ENCODE measurements at regions not wholly inside any gene's neighbourhood (a gene's known extent, or its start where the extent isn't known, plus 50 kb on each side); places are given as distances from the start of the nearest gene placed in this dataset.
"Not testable (repeated sequence)": the region's sequence is repeated elsewhere in the genome, so short reads cannot be mapped to it uniquely, and the experiment has no call there.

DNA sequence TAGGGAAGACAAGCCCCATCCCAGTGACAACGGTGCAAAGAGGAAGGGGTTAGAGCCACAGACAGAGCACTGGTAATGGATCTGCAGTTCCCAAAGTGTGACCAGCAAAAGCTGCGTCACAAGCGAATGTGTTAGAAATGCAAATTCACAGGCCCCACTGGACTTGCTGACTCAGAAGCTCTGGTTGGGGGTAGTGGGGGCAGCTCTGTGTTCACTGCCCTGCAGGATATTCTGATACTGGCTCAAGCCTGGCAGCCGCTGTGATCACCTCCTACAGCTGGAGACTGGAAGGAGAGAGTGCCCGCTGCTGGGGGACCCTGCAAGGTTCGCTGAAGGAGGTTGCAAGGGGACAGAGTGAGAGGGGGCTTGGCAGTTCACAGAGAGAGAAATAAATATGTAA, 179.7 kb upstream of the CDH4 start:
- FAIRE-seq = no peak

DNA sequence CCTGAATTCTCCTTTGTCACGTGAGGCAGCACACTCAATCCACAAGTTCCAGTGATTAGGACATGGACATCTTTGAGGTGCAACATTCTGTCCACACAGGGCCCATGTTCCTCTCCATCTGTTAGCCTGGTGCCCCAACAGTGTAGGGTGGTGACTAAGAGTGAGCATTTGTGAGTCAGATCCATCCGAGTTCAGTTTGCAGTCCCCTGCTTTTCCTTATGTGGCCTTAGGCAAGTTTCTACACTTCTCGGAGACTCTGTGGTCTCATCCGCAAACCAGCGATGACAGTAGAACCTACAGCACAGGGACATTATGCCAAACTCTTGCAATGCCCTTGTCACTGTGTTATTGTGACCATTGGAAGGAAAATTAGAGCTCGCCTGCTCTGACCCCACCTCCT, 178.7 kb upstream of the CDH4 start:
- FAIRE-seq = no peak

DNA sequence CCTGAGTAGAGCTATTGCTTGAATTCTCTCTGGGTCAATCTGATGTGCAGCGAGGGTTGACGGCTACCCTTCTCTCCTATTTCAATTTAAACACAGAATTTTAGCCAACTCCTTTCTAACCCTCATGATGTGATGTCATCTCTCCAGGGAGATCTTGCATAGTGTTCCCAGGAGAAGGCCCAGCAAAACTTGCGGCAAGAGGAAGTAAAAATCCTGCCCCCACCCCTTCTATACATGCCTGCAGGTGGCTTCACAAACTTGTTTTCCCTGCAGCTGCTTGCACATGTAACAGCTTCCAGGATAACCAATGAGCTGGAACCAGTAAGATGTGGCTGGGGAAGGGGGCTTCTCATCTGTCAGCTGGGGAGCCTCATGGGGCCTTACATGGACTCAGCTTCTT, 169.3 kb upstream of the CDH4 start:
- no peak for FAIRE-seq

DNA sequence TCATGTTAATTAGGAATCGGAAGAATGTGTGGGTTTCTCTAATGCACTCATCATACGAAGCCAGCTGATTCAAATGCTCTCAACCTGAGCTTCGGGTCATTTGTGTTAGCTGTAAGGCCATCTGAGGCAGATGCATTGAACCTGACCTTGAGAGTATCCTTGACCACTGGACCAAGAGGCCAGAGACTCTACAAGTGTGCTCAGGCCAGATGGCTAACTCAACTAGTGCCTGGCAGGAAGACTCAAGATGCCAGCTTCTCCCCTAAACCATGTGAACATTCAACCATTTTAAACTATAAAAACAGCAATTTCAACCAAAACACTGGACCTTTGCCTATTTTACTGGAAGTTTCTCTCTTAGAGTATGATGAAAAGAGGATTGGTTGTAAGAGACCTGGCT, 168.6 kb upstream of the CDH4 start:
- no peak for FAIRE-seq

DNA sequence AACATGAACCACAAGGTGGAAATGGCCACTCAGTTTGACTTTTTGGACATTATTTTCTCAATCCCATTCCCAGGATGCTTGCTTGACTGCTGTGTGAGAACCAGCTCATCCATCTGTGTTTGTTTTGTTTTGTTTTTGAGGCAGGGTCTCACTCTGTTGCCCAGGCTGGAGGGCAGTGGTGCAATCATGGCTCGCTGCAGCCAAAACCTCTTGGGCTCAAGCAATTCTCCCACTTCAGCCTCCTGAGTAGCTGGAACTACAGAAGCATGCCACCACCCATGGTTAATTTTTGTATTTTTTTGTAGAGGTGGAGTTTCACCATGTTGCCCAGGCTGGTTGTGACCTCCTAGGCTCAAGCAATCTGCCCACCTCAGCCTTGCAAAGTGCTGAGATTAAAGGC, 166.0 kb upstream of the CDH4 start:
- FAIRE-seq = no peak

DNA sequence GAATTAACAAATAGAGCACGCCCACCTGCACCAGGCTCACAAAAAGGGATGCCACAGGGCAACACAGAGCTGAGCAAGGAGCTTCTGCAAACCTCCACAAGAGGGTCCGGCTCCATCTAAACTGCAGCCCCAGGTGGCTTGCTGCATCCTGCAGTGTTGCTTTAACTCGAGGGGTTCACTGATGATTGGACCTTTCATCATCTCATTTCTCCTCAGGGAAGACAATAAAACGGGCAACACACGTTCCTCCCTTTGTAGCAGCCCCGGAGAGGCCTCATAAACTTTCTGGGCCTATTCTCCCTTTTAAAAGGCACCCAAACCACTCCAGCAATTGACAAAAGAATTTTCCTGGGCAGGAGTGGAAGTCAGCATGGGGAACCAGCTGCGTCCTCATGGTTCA, 161.5 kb upstream of the CDH4 start:
- no peak for FAIRE-seq

DNA sequence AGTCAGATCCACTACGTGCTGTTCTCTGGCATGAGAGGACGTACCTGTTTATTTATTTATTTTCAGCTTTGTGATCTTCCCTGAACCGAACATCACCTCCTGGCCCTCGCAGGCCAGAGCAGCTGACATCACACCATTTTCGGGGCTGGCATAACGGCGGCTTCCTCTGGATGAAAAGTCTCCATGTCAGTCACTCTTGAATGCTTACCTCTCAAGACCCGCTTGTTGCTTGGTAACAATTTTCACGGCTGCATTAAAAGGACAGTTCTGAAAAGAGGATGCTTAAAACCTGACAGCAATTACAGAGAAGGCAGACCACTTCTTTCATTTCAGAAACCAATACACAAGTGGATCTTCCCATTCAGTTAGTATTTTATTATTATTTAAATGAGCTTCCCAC, 159.8 kb upstream of the CDH4 start:
- FAIRE-seq = no peak

DNA sequence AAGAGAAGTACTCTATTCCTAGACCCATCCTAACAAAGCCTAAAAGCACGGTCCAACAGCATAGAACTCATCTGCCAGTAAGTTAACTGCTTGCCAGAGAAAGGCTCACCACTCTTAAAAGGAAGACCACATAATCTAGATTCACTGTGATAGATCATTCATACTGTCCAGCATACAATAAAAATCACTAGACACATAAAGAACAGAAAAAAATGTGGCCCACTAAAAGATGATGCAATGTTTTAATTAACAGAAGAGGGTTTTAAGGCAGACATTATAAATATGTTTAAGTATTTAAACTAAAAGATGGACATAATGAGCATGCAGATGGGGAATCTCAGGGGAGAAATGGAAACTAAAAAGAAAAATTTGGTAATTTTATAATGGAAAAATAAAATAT, 157.5 kb upstream of the CDH4 start:
- no peak for FAIRE-seq

DNA sequence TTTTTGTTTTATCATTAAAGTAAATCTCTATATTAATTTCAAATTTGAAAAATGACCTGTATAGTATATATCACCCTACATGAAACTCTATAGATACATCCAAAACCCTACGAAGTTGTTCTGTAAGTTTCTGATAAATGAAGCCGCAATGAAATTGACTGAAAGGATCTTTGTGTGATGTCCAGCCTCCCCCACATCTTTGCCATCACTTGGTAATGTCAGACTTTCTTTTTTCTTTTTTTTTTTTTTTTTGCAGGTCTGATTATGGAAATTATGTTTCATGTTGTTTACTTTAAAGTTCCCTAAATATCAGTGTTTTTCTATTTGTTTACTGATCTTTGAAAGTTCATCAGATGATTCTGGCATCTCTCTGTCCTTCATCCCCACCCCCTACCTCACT, 155.6 kb upstream of the CDH4 start:
- no peak for FAIRE-seq

DNA sequence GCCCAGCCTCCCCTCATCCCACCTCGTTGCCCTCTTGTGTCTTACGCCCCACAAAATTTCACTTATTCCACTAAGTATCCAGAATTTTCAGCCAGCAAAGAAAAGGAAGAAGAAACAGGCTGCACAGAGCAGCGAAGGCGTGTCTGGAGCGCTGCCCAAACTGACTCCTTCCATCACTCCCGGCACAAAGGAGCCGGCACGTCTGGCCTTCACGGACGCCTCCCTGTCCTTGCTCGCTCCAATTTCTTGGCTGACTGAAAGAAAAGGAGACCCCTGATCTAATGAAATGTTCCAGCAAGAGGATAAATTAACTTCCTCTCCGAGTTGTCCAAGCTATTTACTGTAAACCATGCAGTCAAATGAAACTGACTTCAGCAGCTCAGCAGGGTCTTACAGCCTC, 152.3 kb upstream of the CDH4 start:
- FAIRE-seq = no peak

DNA sequence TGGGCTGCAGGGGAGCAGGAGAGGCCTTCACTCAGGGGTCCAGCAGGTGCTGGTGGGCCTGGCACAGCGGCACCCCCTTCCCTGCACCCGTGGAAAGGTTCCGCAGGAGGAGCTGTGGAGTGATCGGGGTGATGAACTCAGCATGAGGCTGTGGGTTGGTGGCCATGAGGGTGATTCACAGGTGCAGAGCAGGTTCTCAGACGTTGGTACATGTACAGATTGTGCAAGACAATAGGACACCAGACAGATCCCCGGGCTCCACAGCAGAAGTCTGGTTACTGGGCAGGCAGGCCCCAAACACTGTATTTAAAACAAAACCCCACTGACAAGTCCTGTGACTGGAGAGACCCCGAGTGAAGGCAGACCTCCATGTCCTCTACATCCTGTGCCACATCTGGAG, 151.6 kb upstream of the CDH4 start:
- FAIRE-seq = no peak

DNA sequence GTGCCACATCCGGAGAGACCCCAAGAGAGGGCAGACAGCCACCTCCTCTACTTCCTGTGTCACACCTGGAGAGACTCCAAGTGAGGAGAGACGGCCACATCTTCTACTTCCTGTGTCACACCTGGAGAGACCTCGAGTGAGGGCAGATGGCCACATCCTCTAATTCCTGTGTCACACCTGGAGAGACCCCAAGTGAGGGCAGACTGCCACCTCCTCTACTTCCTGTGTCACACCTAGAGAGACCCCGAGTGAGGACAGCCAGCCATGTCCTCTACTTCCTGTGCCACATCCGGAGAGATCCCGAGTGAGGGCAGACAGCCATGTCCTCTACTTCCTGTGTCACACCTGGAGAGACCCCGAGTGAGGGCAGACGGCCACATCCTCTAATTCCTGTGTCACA, 150.7 kb upstream of the CDH4 start:
- not testable (repeated sequence) for FAIRE-seq

DNA sequence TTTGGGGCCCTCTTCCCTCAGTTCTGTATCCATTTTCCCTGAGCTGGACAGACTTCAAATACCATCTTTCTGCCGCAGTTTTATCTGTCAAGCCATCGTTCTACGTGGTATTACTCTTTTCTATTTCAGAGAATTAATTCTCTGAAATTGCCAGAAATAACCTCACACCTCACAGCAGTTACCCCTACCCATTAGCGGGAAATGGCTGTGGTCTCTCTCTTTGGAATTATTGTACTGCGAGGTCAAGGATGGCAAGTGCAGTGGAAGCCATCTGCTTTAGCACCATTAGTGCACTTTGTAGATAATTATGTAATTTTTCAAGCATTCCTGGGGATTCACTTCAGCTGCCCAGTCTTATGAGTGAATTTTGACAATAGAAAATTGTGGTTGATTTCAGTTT, 147.8 kb upstream of the CDH4 start:
- FAIRE-seq = no peak

DNA sequence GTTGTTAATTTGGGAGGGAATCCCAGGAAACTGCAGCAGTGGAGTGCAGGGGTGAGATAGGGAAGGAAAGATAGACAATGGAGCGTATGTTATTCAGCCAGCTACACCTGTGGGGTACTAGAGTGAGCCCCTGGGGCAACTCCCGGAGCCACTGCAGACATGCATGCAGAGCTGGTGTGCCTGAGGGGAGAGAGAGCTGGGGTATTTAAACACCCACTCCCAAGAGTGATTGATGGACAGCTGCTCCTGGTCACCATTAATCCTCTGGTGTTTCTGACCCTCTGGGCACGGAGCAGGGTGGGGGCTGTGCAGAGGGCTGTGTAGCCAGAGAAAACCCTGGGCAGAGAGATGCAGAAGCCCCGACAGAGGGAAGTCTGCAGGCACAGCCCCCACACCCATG, 146.7 kb upstream of the CDH4 start:
- FAIRE-seq = no peak

DNA sequence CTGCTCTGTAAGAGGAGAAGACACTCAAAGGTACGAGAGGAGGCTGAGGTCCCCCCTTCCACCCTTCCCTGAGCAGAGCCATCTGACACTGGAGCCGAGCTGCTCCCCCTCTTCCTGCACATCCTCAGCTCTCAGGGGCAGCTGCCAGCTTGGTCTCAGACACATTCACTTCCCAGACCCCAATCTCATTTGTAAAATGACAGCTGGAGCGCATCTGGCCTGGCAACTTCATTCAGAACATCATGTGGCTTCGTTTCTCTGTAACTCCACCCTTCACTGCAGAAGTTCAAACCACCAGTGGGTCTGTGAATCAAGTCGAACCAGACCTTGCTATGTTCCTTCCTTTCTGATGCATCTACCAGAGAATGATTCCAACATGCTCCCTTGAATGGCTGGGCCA, 145.6 kb upstream of the CDH4 start:
- FAIRE-seq = no peak

DNA sequence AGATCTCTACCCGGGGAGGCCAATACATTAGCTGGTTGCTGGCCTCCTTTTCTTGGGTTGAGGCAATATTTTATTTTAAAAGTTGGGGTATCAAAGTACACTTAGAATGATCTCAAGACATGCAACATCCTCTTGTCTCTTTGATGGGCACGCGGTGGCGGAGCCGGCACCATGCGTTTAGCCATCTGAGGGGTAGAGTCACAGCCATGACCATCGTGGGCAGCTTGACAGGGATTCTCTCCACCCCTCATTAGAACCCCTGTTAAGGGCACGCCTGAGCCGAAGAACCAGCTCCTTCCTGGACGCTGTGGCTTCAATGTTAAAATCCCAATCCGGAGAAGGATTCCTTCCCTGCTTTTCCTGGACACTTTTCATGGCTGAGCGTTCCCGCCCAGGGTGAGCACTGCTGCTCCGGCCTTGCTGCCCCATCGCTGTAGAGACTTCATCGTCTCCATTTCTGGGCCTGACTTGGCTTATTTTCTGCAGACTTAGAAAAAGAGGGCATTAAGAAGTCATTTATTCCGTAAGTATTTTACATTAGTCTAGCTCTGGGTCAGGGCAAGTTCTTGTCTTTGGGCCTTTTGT, 142.7 kb upstream of the CDH4 start:
- FAIRE-seq = no peak

DNA sequence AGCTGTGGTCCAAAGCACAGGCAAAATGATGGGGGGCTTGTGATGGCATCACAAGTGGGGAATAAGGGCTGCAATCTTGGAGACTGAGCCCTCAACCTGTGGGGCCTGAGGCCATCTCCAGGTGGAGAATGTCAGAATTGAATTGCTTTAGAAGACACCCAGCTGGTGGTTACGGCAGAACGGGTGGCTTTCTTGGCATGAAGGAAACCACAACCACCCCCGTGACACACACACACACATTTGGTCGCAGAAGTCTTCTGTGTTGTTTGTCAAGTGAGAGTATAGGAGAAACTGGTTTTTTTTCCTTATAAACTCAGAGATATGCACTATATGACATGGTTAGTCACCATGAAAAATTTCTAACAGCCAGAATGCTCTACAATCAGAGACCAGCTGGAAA, 139.5 kb upstream of the CDH4 start:
- FAIRE-seq = no peak

DNA sequence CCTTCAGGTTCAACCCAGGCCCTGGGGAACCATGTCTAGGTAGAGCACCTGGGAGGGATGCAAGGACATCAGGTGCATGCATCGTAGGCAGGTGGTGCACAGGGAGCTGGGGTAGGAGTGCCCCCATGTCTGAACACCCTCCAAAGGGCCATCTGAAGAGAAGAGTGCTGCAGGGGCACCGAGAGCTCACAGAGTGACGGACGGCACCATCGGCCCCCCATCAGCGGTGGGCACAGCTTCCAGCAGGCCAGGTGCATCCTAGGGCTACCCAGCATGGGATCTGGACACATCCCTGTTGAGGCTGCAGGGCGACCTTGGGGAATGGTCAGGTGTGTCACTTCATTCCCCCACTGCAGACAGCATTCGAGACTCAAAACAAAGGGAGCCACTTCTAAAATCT, 138.3 kb upstream of the CDH4 start:
- FAIRE-seq = no peak

DNA sequence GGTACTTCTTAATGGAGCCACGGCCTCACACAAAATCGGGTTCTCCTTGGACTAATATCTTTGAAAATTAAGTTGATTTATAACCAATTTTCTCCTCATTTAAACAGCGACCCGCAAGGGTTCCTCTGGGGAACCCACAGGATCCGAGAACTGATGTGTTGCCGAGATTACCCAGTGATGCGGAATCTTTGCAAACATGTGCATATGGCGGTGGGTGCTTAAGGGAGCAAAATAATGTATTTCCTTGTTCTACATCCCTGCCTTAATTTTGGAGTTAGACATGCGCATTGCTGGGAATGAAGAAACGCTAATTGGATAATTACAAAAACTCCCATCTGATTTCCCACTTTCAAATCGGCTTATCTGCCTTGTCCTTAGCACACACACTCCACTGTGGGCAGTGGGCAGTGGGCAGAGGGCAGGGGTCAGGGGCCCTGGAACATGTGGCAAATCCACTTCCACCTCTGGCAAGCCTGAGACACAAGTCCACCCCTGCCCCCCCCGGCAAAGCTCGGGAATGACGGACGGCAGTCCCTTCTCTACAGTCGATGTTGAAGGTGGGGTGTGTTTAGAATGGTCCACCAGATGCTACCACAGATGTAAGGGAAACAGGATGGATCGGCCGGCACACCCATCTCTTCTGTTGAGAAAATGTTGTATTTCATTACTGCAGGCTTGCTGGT, 137.4 kb upstream of the CDH4 start:
- no peak for FAIRE-seq

DNA sequence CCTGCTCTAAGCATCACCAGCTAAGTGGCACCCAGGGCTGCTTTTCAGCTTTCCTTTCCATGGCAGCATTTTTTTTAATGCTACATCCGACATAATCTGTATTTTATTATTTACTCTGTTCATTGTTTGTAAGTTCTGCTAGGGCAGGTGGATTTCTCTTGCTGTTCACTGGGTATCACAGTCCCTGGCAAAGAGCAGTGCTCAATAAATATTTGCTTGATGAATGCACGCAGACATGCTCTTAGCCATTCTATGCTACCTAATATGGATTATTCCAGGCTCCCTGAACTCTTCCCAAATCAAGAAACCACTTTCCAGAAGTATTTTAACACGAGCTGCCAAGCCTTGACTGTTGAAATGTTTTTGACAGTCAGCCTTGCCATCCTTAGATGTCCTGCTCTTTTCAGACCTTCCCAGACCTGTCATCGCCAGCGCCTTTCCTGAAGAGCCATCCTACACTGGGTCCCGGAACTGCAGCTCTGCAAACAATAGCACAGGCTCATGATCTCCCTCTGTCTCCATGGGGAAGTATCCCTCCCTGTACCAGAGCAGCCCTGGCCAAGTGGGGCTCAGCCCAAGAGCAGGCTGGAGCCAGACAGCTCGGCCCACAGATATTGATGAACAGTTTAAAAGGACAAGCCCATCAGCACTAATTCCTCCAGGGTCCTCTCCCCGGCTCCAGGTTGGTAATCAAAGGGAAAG, 136.5 kb upstream of the CDH4 start:
- no peak for FAIRE-seq

DNA sequence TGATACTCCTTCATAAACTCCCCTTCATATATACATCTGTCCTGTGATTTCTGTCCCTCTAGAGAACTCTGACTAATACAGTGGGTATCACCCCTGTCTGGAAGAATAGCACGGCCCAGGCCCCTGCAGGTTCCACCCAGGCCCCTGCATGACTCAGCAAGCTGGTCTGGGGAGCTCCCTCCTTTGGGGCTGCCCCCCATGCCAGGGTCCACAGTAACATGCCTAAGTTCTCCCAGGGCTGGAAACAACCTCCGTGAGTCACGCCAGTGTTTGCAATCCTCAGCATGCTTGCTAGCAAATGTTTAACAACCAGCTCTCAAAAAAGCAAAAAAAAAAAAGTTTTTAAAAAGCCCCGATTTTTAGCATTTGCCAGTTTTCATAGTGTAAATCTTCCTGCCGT, 134.3 kb upstream of the CDH4 start:
- no peak for FAIRE-seq

DNA sequence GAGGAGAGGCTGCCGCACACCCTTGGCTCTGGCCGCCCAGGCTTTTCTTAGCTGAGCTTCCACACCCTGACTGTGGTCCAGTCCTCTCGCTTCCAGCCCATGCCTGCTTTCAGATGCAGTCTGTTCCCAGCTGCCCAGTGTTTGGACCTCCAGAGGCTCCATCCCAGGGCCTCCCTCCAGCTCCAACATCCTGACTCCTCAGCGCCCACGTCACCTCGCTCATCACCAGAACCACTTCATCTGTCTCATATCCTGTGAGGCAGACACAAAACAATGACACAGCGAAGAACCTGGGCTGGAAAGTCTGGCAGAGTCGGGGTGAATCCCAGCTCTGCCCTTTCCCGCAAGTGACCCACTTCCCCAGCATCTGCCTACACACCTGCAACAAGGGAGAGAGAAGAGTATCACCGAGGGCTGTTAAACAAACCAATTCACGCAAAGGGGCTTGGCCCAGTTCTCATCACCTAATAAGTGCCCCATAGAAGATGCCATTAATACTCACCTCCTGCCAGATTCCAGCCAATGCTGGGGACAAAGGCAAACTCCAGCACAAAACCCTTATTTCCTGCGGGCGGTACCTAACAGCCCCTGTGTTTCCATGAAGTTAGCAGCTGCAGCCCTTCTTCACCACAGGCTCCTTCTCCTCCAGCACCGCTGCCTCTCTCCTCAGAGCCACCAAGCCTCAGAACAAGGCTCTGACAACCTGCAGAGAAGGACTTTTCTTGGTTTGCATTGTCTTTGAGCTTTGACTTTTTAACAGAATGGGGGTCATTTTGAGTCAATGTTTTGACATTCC, 133.4 kb upstream of the CDH4 start:
- no peak for FAIRE-seq

DNA sequence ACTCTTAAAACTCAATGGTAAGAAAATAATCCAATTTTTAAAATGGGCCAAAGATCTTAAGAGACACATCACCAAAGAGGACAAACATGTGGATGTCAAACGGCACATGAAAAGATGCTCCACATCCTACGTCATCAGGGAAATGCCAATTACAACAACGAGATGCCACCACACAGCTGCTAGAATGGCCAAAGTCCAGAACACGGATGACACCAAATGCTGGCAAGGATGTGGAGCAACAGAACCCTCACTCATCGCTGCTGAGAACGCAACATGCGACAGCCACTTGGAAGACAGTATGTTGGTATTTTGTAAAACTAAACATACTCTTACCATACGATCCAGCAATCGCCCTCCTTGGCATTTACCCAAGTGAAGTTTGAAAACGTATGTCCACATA, 132.8 kb upstream of the CDH4 start:
- FAIRE-seq = no peak

All from islet of Langerhans (tissue), 1 donor.